HEK293T (cell line): ENCODE measurements at regions not wholly inside any gene's neighbourhood (a gene's known extent, or its start where the extent isn't known, plus 50 kb on each side); places are given as distances from the start of the nearest gene placed in this dataset.

Experiments used
- SP1 ChIP-seq: fragments of 450-650 bp; IDR thresholded peaks from 2 replicates; pipeline ENCODE4 v1.6.1; 2017
- ZNF384 ChIP-seq: fragments of 450-650 bp; IDR thresholded peaks from 2 replicates; pipeline ENCODE4 v1.6.1; 2016

GRCh38 chr7:113008755-113009154 is 77.9 kb downstream of the GPR85 start:
- no peak for TF ChIP-seq SP1
- TF ChIP-seq ZNF384: no peak
